ENCODE measurements at regions not wholly inside any gene's neighbourhood (a gene's known extent, or its start where the extent isn't known, plus 50 kb on each side); places are given as distances from the start of the nearest gene placed in this dataset.

GRCh38 chr1:213936571-213936970, 51.2 kb upstream of the PROX1 start:
- no peak overlapping the region for H3K4me3 Mint-ChIP-seq
- ATAC-seq (no peak), DNase-seq (no peak)
- no peaks in the 10 kb centered on the region for H3K27me3 Mint-ChIP-seq
- CTCF ChIA-PET = no interaction called here
- no peaks in the 10 kb centered on the region for H3K9me3 Mint-ChIP-seq (ENCODE audit: low read depth)
- H3K4me1 Mint-ChIP-seq = no peaks in the 10 kb centered on the region
- no peak overlapping the region for H3K27ac Mint-ChIP-seq
- H3K36me3 Mint-ChIP-seq = no peaks in the 10 kb centered on the region

Measured in activated CD8-positive, alpha-beta memory T cell treated with anti-CD3 and anti-CD28 coated beads, Interleukin-2, amount 10 ng/mL, durations not matched to agents 7 days and 5 days (primary cell).